GM12892 (cell line): ENCODE measurements at regions not wholly inside any gene's neighbourhood (a gene's known extent, or its start where the extent isn't known, plus 50 kb on each side); places are given as distances from the start of the nearest gene placed in this dataset.

Experiments used
- POLR2A ChIP-seq: IDR thresholded peaks from 2 replicates; pipeline ENCODE4 v1.6.1; 2011; ENCODE audit warnings: low read depth, low read length, control low read depth
- TAF1 ChIP-seq: IDR thresholded peaks from 2 replicates; pipeline ENCODE4 v1.6.1; 2011; ENCODE audit warnings: low read depth, mild to moderate bottlenecking, control low read depth, low read length, borderline replicate concordance

DNA sequence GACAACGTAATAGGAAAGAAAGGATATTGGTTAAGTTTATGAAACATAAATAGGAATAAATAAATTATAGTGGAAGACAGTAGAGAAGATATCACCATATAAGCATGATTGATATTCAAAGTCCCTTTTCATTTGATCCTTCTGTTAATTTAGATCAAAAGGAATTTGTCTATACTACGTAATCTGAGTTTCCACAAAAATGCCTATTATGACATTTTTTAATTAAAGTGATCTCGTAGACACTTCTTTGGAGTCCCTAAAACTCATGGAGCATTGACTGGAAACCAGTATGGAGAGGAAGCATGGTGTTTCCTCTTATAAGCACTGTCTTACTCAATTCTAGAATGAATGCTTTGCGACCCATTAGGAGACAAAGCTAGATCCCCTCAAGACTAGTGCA lies 411.4 kb upstream of the SPHKAP start:
- TF ChIP-seq POLR2A: no peak
- TF ChIP-seq TAF1: no peak
